ENCODE measurements at regions not wholly inside any gene's neighbourhood (a gene's known extent, or its start where the extent isn't known, plus 50 kb on each side); places are given as distances from the start of the nearest gene placed in this dataset.

- no peak for DNase-seq (ENCODE audit: low read depth, low spot score)
These were observed 264.0 kb downstream of the PIK3R1 start for GRCh38 chr5:68479524-68479923.

GRCh38 chr5:68480335-68480940 lies 264.9 kb downstream of the PIK3R1 start:
- DNase-seq (ENCODE audit: low read depth, low spot score) = no peak

- DNase-seq (ENCODE audit: low read depth, low spot score) = no peak
These were observed 266.6 kb downstream of the PIK3R1 start for GRCh38 chr5:68482199-68482598.

GRCh38 chr5:68484307-68485068 lies 268.9 kb downstream of the PIK3R1 start:
- no peak for DNase-seq (ENCODE audit: low read depth, low spot score)

- DNase-seq (ENCODE audit: low read depth, low spot score) = no peak
These were observed 274.0 kb downstream of the PIK3R1 start for GRCh38 chr5:68489556-68489955.

- no peak for DNase-seq (ENCODE audit: low read depth, low spot score)
These were observed 274.9 kb downstream of the PIK3R1 start for GRCh38 chr5:68490406-68490805.

GRCh38 chr5:68494771-68495170 lies 279.2 kb downstream of the PIK3R1 start:
- DNase-seq (ENCODE audit: low read depth, low spot score) = no peak

GRCh38 chr5:68499987-68500386 lies 284.4 kb downstream of the PIK3R1 start:
- DNase-seq (ENCODE audit: low read depth, low spot score) = no peak

GRCh38 chr5:68500813-68501212 lies 285.3 kb downstream of the PIK3R1 start:
- DNase-seq (ENCODE audit: low read depth, low spot score) = no peak

GRCh38 chr5:68502531-68502930 lies 287.0 kb downstream of the PIK3R1 start:
- no peak for DNase-seq (ENCODE audit: low read depth, low spot score)

GRCh38 chr5:68504306-68504705 lies 288.8 kb downstream of the PIK3R1 start:
- no peak for DNase-seq (ENCODE audit: low read depth, low spot score)

GRCh38 chr5:68505917-68506860 lies 290.6 kb downstream of the PIK3R1 start:
- DNase-seq (ENCODE audit: low read depth, low spot score) = no peak

GRCh38 chr5:68515514-68515913 lies 300.0 kb downstream of the PIK3R1 start:
- no peak for DNase-seq (ENCODE audit: low read depth, low spot score)

GRCh38 chr5:68518286-68518685 lies 302.7 kb downstream of the PIK3R1 start:
- no peak for DNase-seq (ENCODE audit: low read depth, low spot score)

- no peak for DNase-seq (ENCODE audit: low read depth, low spot score)
These were observed 303.6 kb downstream of the PIK3R1 start for GRCh38 chr5:68519143-68519542.

- DNase-seq (ENCODE audit: low read depth, low spot score) = no peak
These were observed 306.2 kb downstream of the PIK3R1 start for GRCh38 chr5:68521776-68522175.

GRCh38 chr5:68522863-68523262 lies 307.3 kb downstream of the PIK3R1 start:
- DNase-seq (ENCODE audit: low read depth, low spot score) = no peak

- no peak for DNase-seq (ENCODE audit: low read depth, low spot score)
These were observed 313.3 kb downstream of the PIK3R1 start for GRCh38 chr5:68528821-68529273.

GRCh38 chr5:68529581-68529980 lies 314.0 kb downstream of the PIK3R1 start:
- peak; percentile 17 for DNase-seq (ENCODE audit: low read depth, low spot score)

GRCh38 chr5:68531970-68532369 lies 316.4 kb downstream of the PIK3R1 start:
- DNase-seq (ENCODE audit: low read depth, low spot score) = no peak

GRCh38 chr5:68533051-68533450 lies 317.5 kb downstream of the PIK3R1 start:
- no peak for DNase-seq (ENCODE audit: low read depth, low spot score)

- no peak for DNase-seq (ENCODE audit: low read depth, low spot score)
These were observed 318.1 kb downstream of the PIK3R1 start for GRCh38 chr5:68533571-68534084.

Measured in astrocyte of the hippocampus (primary cell).